Pancreas (tissue), 10 donors: ENCODE measurements at regions not wholly inside any gene's neighbourhood (a gene's known extent, or its start where the extent isn't known, plus 50 kb on each side); places are given as distances from the start of the nearest gene placed in this dataset.

ENCODE experiments used
- ATAC-seq, 4 donors: fragments of 200-7000 bp; cut with Tn5 transposase; one replicate each; pipeline versions ENCODE4 v1.8.0 to v1.9.1; 2020; ENCODE audit warnings: mild to moderate bottlenecking in 4 of 4, moderate library complexity in 4 of 4
- DNase-seq, 6 donors: peaks; one replicate each; pipeline ENCODE4 v3.0.0-alpha.2; 2020
- FAIRE-seq: peaks from 2 replicates; lab custom pipeline; 2012; peaks lifted over from hg19 to GRCh38; lab: Jason Lieb, UNC
- H3K27ac ChIP-seq, 4 donors: fragments of 200-600 bp; sonication (generic); 1 replicate in 3 of 4; 2 replicates in 1 of 4; pipeline versions ENCODE4 v1.5.0 to v1.8.0; 2020
- H3K27me3 ChIP-seq, 4 donors: fragments of 200-600 bp; one replicate each; pipeline ENCODE4 v1.8.0; 2021
- H3K36me3 ChIP-seq, 3 donors: fragments of 200-600 bp; sonication (generic) in 1 of 3; one replicate each; pipeline versions ENCODE4 v1.5.0 to v1.8.0; 2020 to 2021
- H3K4me1 ChIP-seq, 3 donors: fragments of 200-600 bp; one replicate each; pipeline ENCODE4 v1.8.0; 2021
- H3K4me3 ChIP-seq, 4 donors: fragments of 200-600 bp; sonication (generic) in 2 of 4; one replicate each; pipeline versions ENCODE4 v1.5.0 to v1.8.0; 2020 to 2021
- H3K9me3 ChIP-seq, 4 donors: fragments of 200-600 bp; one replicate each; pipeline ENCODE4 v1.8.0; 2021
- CTCF ChIP-seq, 4 donors: fragments of 200-600 bp; sonication (generic) in 3 of 4; IDR thresholded peaks; one replicate each; pipeline versions ENCODE4 v1.5.0 to v1.8.0; 2021; ENCODE audit warnings: antibody characterized with exemption in 4 of 4
- WGBS, 2 donors: extraction: QIAGEN DNeasy Blood & Tissue Kit; methylation state at CpG; one replicate each; pipeline ENCODE4 v1.1.7; 2013; 5-methylcytosine and 5-hydroxymethylcytosine counted together
- intact Hi-C, 3 donors: fragments of 100-400 bp; cut with DNase I; formaldehyde crosslinking; loops; one replicate each; pipeline versions ENCODE4 v1.11.1 to v1.14.2; 2022
- donor health status: healthy with polysubstance abuse.
- donor health status: DM: no; HTN: no; CAD: no; lungs with moderate emphysema.
- donor health status: DM: no; HTN: no; CAD: no.
- donor health status: control.
- donor health status: control.
- donor health status: Bipolar disorder and iron deficiency.
- donor health status: DM: yes; HTN: yes; CAD: no.
- donor health status: DM: no; HTN: no; CAD: no.
- donor health status: DM: no; HTN: no; CAD: no.
- donor health status: DM: yes; HTN: yes; CAD: no.

- Histone ChIP-seq H3K36me3 (no peaks in the 10 kb centered on the region), H3K27me3 (no peaks in the 10 kb centered on the region), H3K4me1 (no peaks in the 10 kb centered on the region), H3K4me3 (no peak overlapping the region), H3K27ac (no peak overlapping the region), H3K9me3 (no peaks in the 10 kb centered on the region)
- no peak for ATAC-seq
- DNase-seq: no peak
- WGBS, 2 donors: 20 to 24% methylated on average over 1 of the region's 1 CpG
- intact Hi-C loops: no loop called here
- no peak for TF ChIP-seq CTCF (IDR thresholded peaks at IDR 0.05)
- no peak for FAIRE-seq
These were observed 389.4 kb upstream of the GOT2 start for GRCh38 chr16:59123479-59123878.

DNA sequence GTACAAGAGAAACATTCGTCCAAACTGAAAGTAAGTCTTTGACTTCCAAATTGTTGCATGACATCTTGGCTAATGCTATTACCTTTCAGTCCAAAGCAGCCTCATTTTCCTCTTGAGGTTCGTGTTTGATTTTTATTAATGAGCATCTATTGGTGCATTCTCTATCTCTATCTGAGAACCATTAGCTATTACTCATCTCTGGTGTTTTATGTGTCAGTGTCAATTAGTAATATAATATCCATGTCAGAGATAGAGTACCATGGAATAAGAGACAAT lies 388.1 kb upstream of the GOT2 start:
- TF ChIP-seq CTCF (IDR thresholded peaks at IDR 0.05): no peak
- intact Hi-C loops: no loop called here
- no peak for FAIRE-seq
- H3K4me1 ChIP-seq: no peaks in the 10 kb centered on the region
- no peaks in the 10 kb centered on the region for H3K36me3 ChIP-seq
- DNase-seq: no peak
- WGBS, 2 donors: 36 to 41% methylated on average over 2 of the region's 2 CpGs
- no peak overlapping the region for H3K4me3 ChIP-seq
- no peak for ATAC-seq
- no peaks in the 10 kb centered on the region for H3K27me3 ChIP-seq
- no peak overlapping the region for H3K27ac ChIP-seq
- H3K9me3 ChIP-seq: no peaks in the 10 kb centered on the region

GRCh38 chr16:59121411-59122261 lies 387.5 kb upstream of the GOT2 start:
- no peaks in the 10 kb centered on the region for H3K27me3 ChIP-seq
- intact Hi-C loops: no loop called here
- no peaks in the 10 kb centered on the region for H3K4me1 ChIP-seq
- TF ChIP-seq CTCF (IDR thresholded peaks at IDR 0.05): no peak
- no peak overlapping the region for H3K4me3 ChIP-seq
- DNase-seq: no peak
- H3K27ac ChIP-seq: no peak overlapping the region
- ATAC-seq: no peak
- no peak for FAIRE-seq
- H3K9me3 ChIP-seq: no peaks in the 10 kb centered on the region
- H3K36me3 ChIP-seq: no peaks in the 10 kb centered on the region

GRCh38 chr16:59116744-59117143 lies 382.6 kb upstream of the GOT2 start:
- H3K27me3 ChIP-seq: no peaks in the 10 kb centered on the region
- H3K4me3 ChIP-seq: no peak overlapping the region
- H3K27ac ChIP-seq: no peak overlapping the region
- no peak for FAIRE-seq
- intact Hi-C loops: no loop called here
- no peak for DNase-seq
- no peaks in the 10 kb centered on the region for H3K9me3 ChIP-seq
- H3K4me1 ChIP-seq: no peaks in the 10 kb centered on the region
- WGBS, 2 donors: 31 to 38% methylated on average over 2 of the region's 2 CpGs
- TF ChIP-seq CTCF (IDR thresholded peaks at IDR 0.05): no peak
- ATAC-seq: no peak
- H3K36me3 ChIP-seq: no peaks in the 10 kb centered on the region

- no peak for TF ChIP-seq CTCF (IDR thresholded peaks at IDR 0.05)
- 20 to 28% methylated on average over 1 of the region's 1 CpG for WGBS, 2 donors
- intact Hi-C loops: no loop called here
- no peaks in the 10 kb centered on the region for H3K4me1 ChIP-seq
- no peaks in the 10 kb centered on the region for H3K9me3 ChIP-seq
- H3K4me3 ChIP-seq: no peak overlapping the region
- FAIRE-seq (no peak), DNase-seq (no peak), ATAC-seq (no peak)
- H3K27ac ChIP-seq: no peak overlapping the region
- no peaks in the 10 kb centered on the region for H3K36me3 ChIP-seq
- no peaks in the 10 kb centered on the region for H3K27me3 ChIP-seq
These were observed 380.7 kb upstream of the GOT2 start for GRCh38 chr16:59114790-59115189.
